Mesothelial cell of epicardium (in vitro differentiated cells): ENCODE measurements at regions not wholly inside any gene's neighbourhood (a gene's known extent, or its start where the extent isn't known, plus 50 kb on each side); places are given as distances from the start of the nearest gene placed in this dataset.

ENCODE experiments used
- DNase-seq, 2 experiments: peaks; one replicate each; pipeline ENCODE4 v3.0.0; 2021; ENCODE audit warnings: low spot score in 2 of 2; ENCODE audit not compliant: unreplicated experiment in 2 of 2
- H3K27ac Mint-ChIP-seq: 2 replicates; pipeline ENCODE4 v1.8.0; 2021; ENCODE audit warnings: mixed read lengths
- H3K27me3 Mint-ChIP-seq: 2 replicates; pipeline ENCODE4 v1.8.0; 2021; ENCODE audit warnings: low read depth, mixed read lengths
- H3K36me3 Mint-ChIP-seq: 2 replicates; pipeline ENCODE4 v1.8.0; 2021; ENCODE audit warnings: mixed read lengths
- H3K4me1 Mint-ChIP-seq: 2 replicates; pipeline ENCODE4 v1.8.0; 2021; ENCODE audit warnings: mixed read lengths
- H3K4me3 Mint-ChIP-seq: 2 replicates; pipeline ENCODE4 v1.8.0; 2021; ENCODE audit warnings: mild to moderate bottlenecking, moderate library complexity, mixed read lengths
- H3K9me3 Mint-ChIP-seq: 2 replicates; pipeline ENCODE4 v1.8.0; 2021; ENCODE audit warnings: mixed read lengths
- CTCF ChIP-seq: fragments of 200-600 bp; sonication (generic); IDR thresholded peaks from one replicate; pipeline ENCODE4 v1.5.0; 2021; ENCODE audit warnings: antibody characterized with exemption; ENCODE audit not compliant: unreplicated experiment

- peaks cover 5% of the 10 kb centered on the region for H3K9me3 Mint-ChIP-seq
- no peak for DNase-seq
- H3K36me3 Mint-ChIP-seq: no peaks in the 10 kb centered on the region
- no peak overlapping the region for H3K27ac Mint-ChIP-seq
- no peak overlapping the region for H3K4me3 Mint-ChIP-seq
- peaks cover 6% of the 10 kb centered on the region for H3K27me3 Mint-ChIP-seq
- TF ChIP-seq CTCF: no peak
- peaks cover 12% of the 10 kb centered on the region for H3K4me1 Mint-ChIP-seq
These were observed 175.8 kb downstream of the TTC8 start for GRCh38 chr14:89000007-89000942.

GRCh38 chr14:89004166-89004565, 179.7 kb downstream of the TTC8 start:
- TF ChIP-seq CTCF: no peak
- no peak overlapping the region for H3K4me3 Mint-ChIP-seq
- no peaks in the 10 kb centered on the region for H3K36me3 Mint-ChIP-seq
- no peak overlapping the region for H3K27ac Mint-ChIP-seq
- no peak for DNase-seq
- peaks cover 3% of the 10 kb centered on the region for H3K27me3 Mint-ChIP-seq
- peaks cover 7% of the 10 kb centered on the region for H3K9me3 Mint-ChIP-seq
- peaks cover 2% of the 10 kb centered on the region for H3K4me1 Mint-ChIP-seq

- Mint-ChIP-seq H3K36me3 (no peaks in the 10 kb centered on the region), H3K4me1 (no peaks in the 10 kb centered on the region), H3K4me3 (no peak overlapping the region), H3K27ac (no peak overlapping the region), H3K9me3 (peaks cover 7% of the 10 kb centered on the region), H3K27me3 (peaks cover 4% of the 10 kb centered on the region)
- no peak for TF ChIP-seq CTCF
- no peak for DNase-seq
These were observed 183.5 kb downstream of the TTC8 start for GRCh38 chr14:89007906-89008305.

GRCh38 chr14:89011355-89012281, 187.2 kb downstream of the TTC8 start:
- Mint-ChIP-seq H3K36me3 (no peaks in the 10 kb centered on the region), H3K27me3 (peaks cover 1% of the 10 kb centered on the region), H3K27ac (no peak overlapping the region), H3K9me3 (peaks cover 9% of the 10 kb centered on the region), H3K4me1 (peaks cover 6% of the 10 kb centered on the region), H3K4me3 (no peak overlapping the region)
- TF ChIP-seq CTCF: no peak
- no peak for DNase-seq

- no peaks in the 10 kb centered on the region for H3K36me3 Mint-ChIP-seq
- no peak overlapping the region for H3K4me3 Mint-ChIP-seq
- H3K27me3 Mint-ChIP-seq: peaks cover 1% of the 10 kb centered on the region
- H3K4me1 Mint-ChIP-seq: peaks cover 6% of the 10 kb centered on the region
- peaks cover 9% of the 10 kb centered on the region for H3K9me3 Mint-ChIP-seq
- TF ChIP-seq CTCF: no peak
- H3K27ac Mint-ChIP-seq: no peak overlapping the region
- no peak for DNase-seq
These were observed 188.0 kb downstream of the TTC8 start for GRCh38 chr14:89012282-89013097.
